ENCODE measurements at regions not wholly inside any gene's neighbourhood (a gene's known extent, or its start where the extent isn't known, plus 50 kb on each side); places are given as distances from the start of the nearest gene placed in this dataset.

DNA sequence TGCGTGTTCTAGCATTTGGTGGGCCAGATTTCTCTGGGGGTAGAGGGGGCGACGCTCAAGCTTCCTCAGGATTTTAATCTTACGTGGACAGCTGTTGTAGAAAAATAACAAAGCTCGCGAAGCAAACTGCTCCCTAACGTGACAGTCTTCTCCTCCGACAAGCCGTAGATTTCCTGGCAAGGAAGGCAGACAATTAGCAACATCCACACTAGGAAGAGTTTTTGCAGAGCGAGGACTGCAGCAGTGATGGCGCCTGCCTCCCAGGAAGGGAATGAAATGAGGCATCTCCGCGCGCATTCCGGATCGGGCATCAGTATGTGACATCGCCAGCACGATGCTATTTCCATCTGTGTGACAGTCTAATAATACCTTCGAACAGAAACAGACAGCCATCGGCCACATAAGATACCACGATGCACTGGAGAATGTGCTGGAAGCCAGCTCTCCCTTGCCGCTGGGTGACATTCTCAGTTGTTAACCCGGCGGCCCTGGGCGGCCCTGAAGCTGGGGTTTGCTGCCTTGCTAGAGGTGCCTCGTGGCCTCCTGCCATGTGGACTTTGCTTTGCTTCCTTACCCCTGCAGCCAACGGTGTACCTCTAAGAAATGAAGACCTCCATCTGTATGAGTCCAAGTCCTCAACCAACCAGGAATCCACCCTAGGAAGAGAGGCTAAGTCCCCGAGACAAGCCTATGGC is 101.8 kb upstream of the AGAP1 start (continued):
- TF ChIP-seq, protein P1, sequence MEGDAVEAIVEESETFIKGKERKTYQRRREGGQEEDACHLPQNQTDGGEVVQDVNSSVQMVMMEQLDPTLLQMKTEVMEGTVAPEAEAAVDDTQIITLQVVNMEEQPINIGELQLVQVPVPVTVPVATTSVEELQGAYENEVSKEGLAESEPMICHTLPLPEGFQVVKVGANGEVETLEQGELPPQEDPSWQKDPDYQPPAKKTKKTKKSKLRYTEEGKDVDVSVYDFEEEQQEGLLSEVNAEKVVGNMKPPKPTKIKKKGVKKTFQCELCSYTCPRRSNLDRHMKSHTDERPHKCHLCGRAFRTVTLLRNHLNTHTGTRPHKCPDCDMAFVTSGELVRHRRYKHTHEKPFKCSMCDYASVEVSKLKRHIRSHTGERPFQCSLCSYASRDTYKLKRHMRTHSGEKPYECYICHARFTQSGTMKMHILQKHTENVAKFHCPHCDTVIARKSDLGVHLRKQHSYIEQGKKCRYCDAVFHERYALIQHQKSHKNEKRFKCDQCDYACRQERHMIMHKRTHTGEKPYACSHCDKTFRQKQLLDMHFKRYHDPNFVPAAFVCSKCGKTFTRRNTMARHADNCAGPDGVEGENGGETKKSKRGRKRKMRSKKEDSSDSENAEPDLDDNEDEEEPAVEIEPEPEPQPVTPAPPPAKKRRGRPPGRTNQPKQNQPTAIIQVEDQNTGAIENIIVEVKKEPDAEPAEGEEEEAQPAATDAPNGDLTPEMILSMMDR (IDR thresholded peaks at IDR 0.05; ENCODE audit: control extremely low read depth in 1 of 3, insufficient read depth in 1 of 3, low read depth in 1 of 3, low read length in 3 of 3) = no peak
- no peak for TF ChIP-seq CEBPB (IDR thresholded peaks at IDR 0.05; ENCODE audit: low read depth, low read length)
- TF ChIP-seq TAF1 (IDR thresholded peaks at IDR 0.05; ENCODE audit: low read depth, low read length) = no peak
- no peak for TF ChIP-seq POLR2A (IDR thresholded peaks at IDR 0.05; ENCODE audit: control extremely low read depth in 1 of 2, low read depth in 2 of 2, low read length in 2 of 2)
- TF ChIP-seq, protein P2, sequence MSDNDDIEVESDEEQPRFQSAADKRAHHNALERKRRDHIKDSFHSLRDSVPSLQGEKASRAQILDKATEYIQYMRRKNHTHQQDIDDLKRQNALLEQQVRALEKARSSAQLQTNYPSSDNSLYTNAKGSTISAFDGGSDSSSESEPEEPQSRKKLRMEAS (IDR thresholded peaks at IDR 0.05) = no peak
- no peak for TF ChIP-seq JUND (IDR thresholded peaks at IDR 0.05; ENCODE audit: low read length)
- no peak for TF ChIP-seq YY1 (IDR thresholded peaks at IDR 0.05; ENCODE audit: low read depth, low read length)
